MM.1S (cell line): ENCODE measurements at regions not wholly inside any gene's neighbourhood (a gene's known extent, or its start where the extent isn't known, plus 50 kb on each side); places are given as distances from the start of the nearest gene placed in this dataset.

Experiments
- DNase-seq: peaks from one replicate; pipeline ENCODE4 v3.0.0-alpha.2; 2015
- H2AFZ ChIP-seq: fragments of 300-600 bp; sonication (generic); 2 replicates; pipeline ENCODE4 v1.6.0; 2016; ENCODE audit warnings: antibody characterized with exemption, low read length
- H3F3A ChIP-seq: fragments of 300-600 bp; sonication (generic); 2 replicates; pipeline ENCODE4 v1.6.1; 2016; ENCODE audit warnings: mild to moderate bottlenecking, antibody characterized with exemption, low read length, moderate library complexity, mixed read lengths; ENCODE audit not compliant: insufficient read depth
- H3K27ac ChIP-seq: fragments of 300-600 bp; sonication (generic); 2 replicates; pipeline ENCODE4 v1.5.1; 2016; ENCODE audit warnings: mild to moderate bottlenecking, low read length
- H3K27me3 ChIP-seq: fragments of 300-600 bp; sonication (generic); replicated peaks from 2 replicates; pipeline ENCODE4 v1.6.0; 2016; ENCODE audit warnings: low read length; ENCODE audit not compliant: insufficient read depth
- H3K36me3 ChIP-seq: fragments of 300-600 bp; sonication (generic); replicated peaks from 2 replicates; pipeline ENCODE4 v1.6.1; 2016; ENCODE audit warnings: mild to moderate bottlenecking, low read length, mixed read lengths; ENCODE audit not compliant: insufficient read depth
- H3K4me1 ChIP-seq: fragments of 300-600 bp; sonication (generic); 2 replicates; pipeline ENCODE4 v1.6.1; 2016; ENCODE audit warnings: low read length, mixed read lengths
- H3K4me2 ChIP-seq: fragments of 300-600 bp; sonication (generic); 2 replicates; pipeline ENCODE4 v1.6.0; 2016; ENCODE audit warnings: low read depth, low read length
- H3K4me3 ChIP-seq: fragments of 300-600 bp; sonication (generic); 2 replicates; pipeline ENCODE4 v1.5.1; 2016; ENCODE audit warnings: low read length, mixed read lengths
- H3K79me2 ChIP-seq: fragments of 300-600 bp; sonication (generic); 2 replicates; pipeline ENCODE4 v1.6.1; 2016; ENCODE audit warnings: mixed run types, low read length, mixed read lengths
- H3K9ac ChIP-seq: fragments of 300-600 bp; sonication (generic); 2 replicates; pipeline ENCODE4 v1.6.1; 2016; ENCODE audit warnings: low read length, mixed read lengths
- H3K9me2 ChIP-seq: fragments of 300-600 bp; sonication (generic); replicated peaks from 2 replicates; pipeline ENCODE4 v1.6.1; 2016; ENCODE audit warnings: mild to moderate bottlenecking, low read length, mixed read lengths; ENCODE audit not compliant: insufficient read depth
- H3K9me3 ChIP-seq: fragments of 300-600 bp; sonication (generic); replicated peaks from 2 replicates; pipeline ENCODE4 v1.6.1; 2016; ENCODE audit warnings: mild to moderate bottlenecking, low read length, mixed read lengths; ENCODE audit not compliant: insufficient read depth
- H4K20me1 ChIP-seq: fragments of 300-600 bp; sonication (generic); 2 replicates; pipeline ENCODE4 v1.6.1; 2016; ENCODE audit warnings: mild to moderate bottlenecking, low read length, moderate library complexity, mixed read lengths; ENCODE audit not compliant: insufficient read depth
- EZH2 ChIP-seq: fragments of 300-600 bp; sonication (generic); optimal IDR thresholded peaks from 2 replicates; pipeline ENCODE3; 2017; ENCODE audit warnings: low read depth, mild to moderate bottlenecking, antibody characterized with exemption, low read length, mixed read lengths
- EZH2phosphoT487 ChIP-seq: fragments of 300-600 bp; sonication (generic); IDR thresholded peaks from 2 replicates; pipeline ENCODE4 v1.6.1; 2018; ENCODE audit warnings: antibody characterized with exemption, low read length
- TF ChIP-seq, protein P1 (sequence below): fragments of 300-600 bp; sonication (generic); IDR thresholded peaks from 2 replicates; pipeline ENCODE4 v1.5.1; 2016; ENCODE audit warnings: antibody characterized with exemption, low read length, mixed read lengths

DNA sequence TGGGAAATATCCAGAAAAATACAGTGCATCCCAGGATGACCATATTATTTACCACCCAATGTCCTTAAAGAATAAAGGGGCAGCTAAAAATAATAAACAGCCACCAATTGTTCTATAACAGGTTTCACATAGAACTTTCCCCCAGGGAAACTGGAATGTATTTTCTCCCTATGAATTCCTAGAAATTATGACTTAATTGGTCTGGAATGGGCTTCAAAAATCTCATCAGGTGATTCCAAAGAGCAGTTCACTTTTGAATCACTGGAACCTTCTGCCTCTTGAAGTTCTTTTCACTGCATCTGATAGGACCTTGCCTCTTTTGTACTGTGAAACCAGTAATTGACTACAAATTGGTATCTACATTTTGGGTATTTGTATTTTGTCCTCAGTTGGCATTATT is 119.3 kb downstream of the ZNF330 start:
- Histone ChIP-seq H3K27me3 (no peaks in the 10 kb centered on the region), H3K4me1 (peaks cover 14% of the 10 kb centered on the region), H3K4me2 (no peak overlapping the region), H3K4me3 (no peak overlapping the region), H3K36me3 (no peaks in the 10 kb centered on the region), H3K9me3 (no peaks in the 10 kb centered on the region), H2AFZ (no peak overlapping the region), H3K79me2 (no peaks in the 10 kb centered on the region), H3K9ac (no peak overlapping the region), H3K27ac (no peak overlapping the region), H3K9me2 (no peaks in the 10 kb centered on the region), H4K20me1 (no peaks in the 10 kb centered on the region), H3F3A (0 out of 2 replicates have a peak, but pooled peaks cover 4% of the 10 kb centered on the region)
- no peak for TF ChIP-seq EZH2phosphoT487
- TF ChIP-seq, protein P1, sequence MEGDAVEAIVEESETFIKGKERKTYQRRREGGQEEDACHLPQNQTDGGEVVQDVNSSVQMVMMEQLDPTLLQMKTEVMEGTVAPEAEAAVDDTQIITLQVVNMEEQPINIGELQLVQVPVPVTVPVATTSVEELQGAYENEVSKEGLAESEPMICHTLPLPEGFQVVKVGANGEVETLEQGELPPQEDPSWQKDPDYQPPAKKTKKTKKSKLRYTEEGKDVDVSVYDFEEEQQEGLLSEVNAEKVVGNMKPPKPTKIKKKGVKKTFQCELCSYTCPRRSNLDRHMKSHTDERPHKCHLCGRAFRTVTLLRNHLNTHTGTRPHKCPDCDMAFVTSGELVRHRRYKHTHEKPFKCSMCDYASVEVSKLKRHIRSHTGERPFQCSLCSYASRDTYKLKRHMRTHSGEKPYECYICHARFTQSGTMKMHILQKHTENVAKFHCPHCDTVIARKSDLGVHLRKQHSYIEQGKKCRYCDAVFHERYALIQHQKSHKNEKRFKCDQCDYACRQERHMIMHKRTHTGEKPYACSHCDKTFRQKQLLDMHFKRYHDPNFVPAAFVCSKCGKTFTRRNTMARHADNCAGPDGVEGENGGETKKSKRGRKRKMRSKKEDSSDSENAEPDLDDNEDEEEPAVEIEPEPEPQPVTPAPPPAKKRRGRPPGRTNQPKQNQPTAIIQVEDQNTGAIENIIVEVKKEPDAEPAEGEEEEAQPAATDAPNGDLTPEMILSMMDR: no peak
- no peak for TF ChIP-seq EZH2
- no peak for DNase-seq

DNA sequence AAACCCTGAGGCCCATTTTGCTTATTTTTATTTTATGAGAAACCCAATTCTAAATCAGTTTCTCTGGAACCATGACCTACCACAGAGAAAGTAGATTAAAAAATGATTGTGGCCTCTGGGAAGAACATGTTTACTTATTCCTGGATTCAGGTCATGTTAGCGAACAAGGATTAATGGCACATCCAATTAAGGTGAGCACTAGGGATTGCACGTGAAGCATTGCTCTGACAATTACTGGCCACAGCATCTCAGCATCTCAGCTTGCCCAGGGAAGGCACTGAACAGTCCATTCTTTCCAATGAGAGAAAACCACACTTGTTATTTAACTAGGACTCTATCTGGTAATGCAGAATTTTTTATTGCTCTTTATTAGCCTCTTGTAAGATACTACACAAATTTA is 119.8 kb downstream of the ZNF330 start:
- H2AFZ ChIP-seq: no peak overlapping the region
- no peaks in the 10 kb centered on the region for H3K9me3 ChIP-seq
- H3K27me3 ChIP-seq: no peaks in the 10 kb centered on the region
- peaks cover 14% of the 10 kb centered on the region for H3K4me1 ChIP-seq
- DNase-seq: no peak
- no peak overlapping the region for H3K9ac ChIP-seq
- H3K4me3 ChIP-seq: no peak overlapping the region
- no peak for TF ChIP-seq EZH2
- TF ChIP-seq, protein P1: no peak
- H3K27ac ChIP-seq: no peak overlapping the region
- no peaks in the 10 kb centered on the region for H3K79me2 ChIP-seq
- H3K36me3 ChIP-seq: no peaks in the 10 kb centered on the region
- no peaks in the 10 kb centered on the region for H3K9me2 ChIP-seq
- H3K4me2 ChIP-seq: no peak overlapping the region
- H3F3A ChIP-seq: 0 out of 2 replicates have a peak, but pooled peaks cover 4% of the 10 kb centered on the region
- H4K20me1 ChIP-seq: no peaks in the 10 kb centered on the region

DNA sequence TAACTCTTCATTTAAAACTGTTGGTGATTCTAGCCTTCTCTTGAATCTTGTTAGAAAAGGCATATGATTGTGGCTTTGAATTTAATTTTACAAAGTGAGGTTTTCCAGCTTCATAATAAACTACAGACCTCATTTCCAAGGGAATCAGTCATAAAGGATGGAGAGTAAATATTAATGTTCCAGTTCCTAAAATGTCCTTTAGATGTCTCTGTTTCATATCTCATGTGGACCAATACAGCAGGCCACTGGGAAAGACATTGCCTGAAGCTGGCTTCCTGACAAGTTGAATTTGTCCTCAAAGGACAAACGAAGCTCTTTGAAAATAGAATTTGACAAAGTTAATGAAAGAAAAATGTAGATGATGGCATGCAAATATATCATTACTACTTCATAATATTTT is 125.4 kb downstream of the ZNF330 start:
- Histone ChIP-seq H3F3A (peaks cover 3% of the 10 kb centered on the region; the same call in 1 of the 2 replicates), H3K4me2 (no peak overlapping the region), H3K9ac (no peak overlapping the region), H3K9me3 (no peaks in the 10 kb centered on the region), H3K4me1 (peaks cover 16% of the 10 kb centered on the region), H2AFZ (no peak overlapping the region), H3K36me3 (no peaks in the 10 kb centered on the region), H3K79me2 (no peaks in the 10 kb centered on the region), H3K27me3 (no peaks in the 10 kb centered on the region), H4K20me1 (no peaks in the 10 kb centered on the region), H3K27ac (no peak overlapping the region), H3K4me3 (no peak overlapping the region), H3K9me2 (no peaks in the 10 kb centered on the region)
- DNase-seq: peak; percentile 41
- TF ChIP-seq EZH2phosphoT487: no peak
- TF ChIP-seq, protein P1: peak; percentile 58
